Prostate gland (tissue), 2 donors: ENCODE measurements at regions not wholly inside any gene's neighbourhood (a gene's known extent, or its start where the extent isn't known, plus 50 kb on each side); places are given as distances from the start of the nearest gene placed in this dataset.
A peak's percentile ranks its signal among the peaks of the same experiment; 100 is the strongest.
"Not testable (repeated sequence)": the region's sequence is repeated elsewhere in the genome, so short reads cannot be mapped to it uniquely, and the experiment has no call there.

Source experiments
- CTCF ChIP-seq, 4 experiments: fragments of 200-600 bp in 2 of 4; fragments of 450-650 bp in 2 of 4; sonication (generic) in 2 of 4; IDR thresholded peaks; 1 replicate in 3 of 4; 2 replicates in 1 of 4; pipeline ENCODE4 v1.5.1; 2016 to 2019; ENCODE audit warnings: antibody characterized with exemption in 4 of 4, mild to moderate bottlenecking in 2 of 4, moderate library complexity in 2 of 4
- POLR2A ChIP-seq: fragments of 450-650 bp; IDR thresholded peaks from one replicate; pipeline ENCODE4 v1.6.1; 2016; ENCODE audit warnings: antibody characterized with exemption, mild to moderate bottlenecking
- POLR2AphosphoS5 ChIP-seq: sonication (generic); formaldehyde crosslinking; IDR thresholded peaks from one replicate; pipeline ENCODE4 v1.6.1; 2017; ENCODE audit warnings: antibody characterized with exemption

GRCh38 chr22:23433127-23434005 is 146.7 kb downstream of the IGLL1 start:
- peak; percentile 28 to 87 (median 66) for TF ChIP-seq CTCF (IDR thresholded peaks at IDR 0.05)
- peak; percentile 76 for TF ChIP-seq POLR2AphosphoS5
- TF ChIP-seq POLR2A, result not testable (repeated sequence)
